ENCODE measurements at regions not wholly inside any gene's neighbourhood (a gene's known extent, or its start where the extent isn't known, plus 50 kb on each side); places are given as distances from the start of the nearest gene placed in this dataset.
"Not testable (repeated sequence)": the region's sequence is repeated elsewhere in the genome, so short reads cannot be mapped to it uniquely, and the experiment has no call there.

DNA sequence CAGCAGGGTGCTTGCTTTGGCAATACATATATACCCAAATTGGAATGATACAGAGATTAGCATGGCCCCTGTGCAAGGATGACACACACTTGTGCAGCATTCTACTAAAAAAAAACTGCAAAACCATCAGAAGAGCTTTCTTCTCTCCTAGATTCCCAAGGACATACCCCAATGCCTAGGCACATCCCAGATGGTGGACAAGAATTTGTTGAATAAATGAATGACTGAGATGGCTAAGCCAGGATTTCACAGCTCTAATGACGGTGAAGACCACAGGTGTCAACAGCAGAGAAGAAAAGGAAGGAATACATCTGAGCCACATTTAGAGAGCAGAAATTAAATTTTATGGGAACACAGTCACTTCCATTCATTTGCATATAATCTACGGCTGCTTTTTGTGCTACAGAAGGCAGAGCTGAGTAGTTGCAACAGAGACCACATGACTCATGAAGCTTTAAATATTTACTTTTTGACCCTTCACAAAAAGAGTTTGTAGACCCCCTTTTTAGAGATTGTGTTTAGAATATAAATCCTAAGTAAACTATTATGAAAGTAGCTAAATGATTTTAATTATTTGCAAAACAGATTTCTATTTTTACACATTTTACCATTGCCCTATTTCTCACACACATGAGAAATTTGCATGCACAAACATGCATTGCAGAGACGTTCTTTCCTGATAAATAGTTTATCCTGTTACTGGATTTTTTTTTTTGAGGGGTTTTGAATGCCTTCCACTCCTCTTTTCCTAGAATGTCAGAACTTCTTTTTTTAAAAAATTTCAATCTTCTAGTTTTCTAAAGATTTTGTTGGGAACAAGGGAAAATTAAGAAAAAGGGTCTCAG is 119.0 kb downstream of the PMAIP1 start (continued):
- TF ChIP-seq, protein P1, sequence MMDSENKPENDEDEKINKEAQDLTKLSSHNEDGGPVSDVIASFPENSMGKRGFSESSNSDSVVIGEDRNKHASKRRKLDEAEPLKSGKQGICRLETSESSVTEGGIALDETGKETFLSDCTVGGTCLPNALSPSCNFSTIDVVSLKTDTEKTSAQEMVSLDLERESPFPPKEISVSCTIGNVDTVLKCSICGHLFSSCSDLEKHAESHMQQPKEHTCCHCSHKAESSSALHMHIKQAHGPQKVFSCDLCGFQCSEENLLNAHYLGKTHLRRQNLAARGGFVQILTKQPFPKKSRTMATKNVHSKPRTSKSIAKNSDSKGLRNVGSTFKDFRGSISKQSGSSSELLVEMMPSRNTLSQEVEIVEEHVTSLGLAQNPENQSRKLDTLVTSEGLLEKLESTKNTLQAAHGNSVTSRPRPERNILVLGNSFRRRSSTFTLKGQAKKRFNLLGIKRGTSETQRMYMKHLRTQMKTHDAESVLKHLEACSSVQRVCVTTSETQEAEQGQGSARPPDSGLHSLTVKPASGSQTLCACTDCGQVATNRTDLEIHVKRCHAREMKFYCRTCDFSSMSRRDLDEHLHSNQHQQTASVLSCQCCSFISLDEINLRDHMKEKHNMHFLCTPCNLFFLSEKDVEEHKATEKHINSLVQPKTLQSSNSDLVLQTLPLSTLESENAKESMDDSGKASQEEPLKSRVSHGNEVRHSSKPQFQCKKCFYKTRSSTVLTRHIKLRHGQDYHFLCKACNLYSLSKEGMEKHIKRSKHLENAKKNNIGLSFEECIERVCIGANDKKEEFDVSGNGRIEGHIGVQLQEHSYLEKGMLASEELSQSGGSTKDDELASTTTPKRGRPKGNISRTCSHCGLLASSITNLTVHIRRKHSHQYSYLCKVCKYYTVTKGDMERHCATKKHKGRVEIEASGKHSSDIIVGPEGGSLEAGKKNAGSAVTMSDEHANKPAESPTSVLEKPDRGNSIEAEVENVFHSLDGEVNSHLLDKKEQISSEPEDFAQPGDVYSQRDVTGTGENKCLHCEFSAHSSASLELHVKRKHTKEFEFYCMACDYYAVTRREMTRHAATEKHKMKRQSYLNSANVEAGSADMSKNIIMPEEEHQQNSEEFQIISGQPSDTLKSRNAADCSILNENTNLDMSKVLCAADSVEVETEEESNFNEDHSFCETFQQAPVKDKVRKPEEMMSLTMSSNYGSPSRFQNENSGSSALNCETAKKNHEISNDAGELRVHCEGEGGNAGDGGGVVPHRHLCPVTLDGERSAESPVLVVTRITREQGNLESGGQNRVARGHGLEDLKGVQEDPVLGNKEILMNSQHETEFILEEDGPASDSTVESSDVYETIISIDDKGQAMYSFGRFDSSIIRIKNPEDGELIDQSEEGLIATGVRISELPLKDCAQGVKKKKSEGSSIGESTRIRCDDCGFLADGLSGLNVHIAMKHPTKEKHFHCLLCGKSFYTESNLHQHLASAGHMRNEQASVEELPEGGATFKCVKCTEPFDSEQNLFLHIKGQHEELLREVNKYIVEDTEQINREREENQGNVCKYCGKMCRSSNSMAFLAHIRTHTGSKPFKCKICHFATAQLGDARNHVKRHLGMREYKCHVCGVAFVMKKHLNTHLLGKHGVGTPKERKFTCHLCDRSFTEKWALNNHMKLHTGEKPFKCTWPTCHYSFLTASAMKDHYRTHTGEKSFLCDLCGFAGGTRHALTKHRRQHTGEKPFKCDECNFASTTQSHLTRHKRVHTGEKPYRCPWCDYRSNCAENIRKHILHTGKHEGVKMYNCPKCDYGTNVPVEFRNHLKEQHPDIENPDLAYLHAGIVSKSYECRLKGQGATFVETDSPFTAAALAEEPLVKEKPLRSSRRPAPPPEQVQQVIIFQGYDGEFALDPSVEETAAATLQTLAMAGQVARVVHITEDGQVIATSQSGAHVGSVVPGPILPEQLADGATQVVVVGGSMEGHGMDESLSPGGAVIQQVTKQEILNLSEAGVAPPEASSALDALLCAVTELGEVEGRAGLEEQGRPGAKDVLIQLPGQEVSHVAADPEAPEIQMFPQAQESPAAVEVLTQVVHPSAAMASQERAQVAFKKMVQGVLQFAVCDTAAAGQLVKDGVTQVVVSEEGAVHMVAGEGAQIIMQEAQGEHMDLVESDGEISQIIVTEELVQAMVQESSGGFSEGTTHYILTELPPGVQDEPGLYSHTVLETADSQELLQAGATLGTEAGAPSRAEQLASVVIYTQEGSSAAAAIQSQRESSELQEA (IDR thresholded peaks at IDR 0.05; ENCODE audit: low read depth), result no peak
- TF ChIP-seq, protein P2, sequence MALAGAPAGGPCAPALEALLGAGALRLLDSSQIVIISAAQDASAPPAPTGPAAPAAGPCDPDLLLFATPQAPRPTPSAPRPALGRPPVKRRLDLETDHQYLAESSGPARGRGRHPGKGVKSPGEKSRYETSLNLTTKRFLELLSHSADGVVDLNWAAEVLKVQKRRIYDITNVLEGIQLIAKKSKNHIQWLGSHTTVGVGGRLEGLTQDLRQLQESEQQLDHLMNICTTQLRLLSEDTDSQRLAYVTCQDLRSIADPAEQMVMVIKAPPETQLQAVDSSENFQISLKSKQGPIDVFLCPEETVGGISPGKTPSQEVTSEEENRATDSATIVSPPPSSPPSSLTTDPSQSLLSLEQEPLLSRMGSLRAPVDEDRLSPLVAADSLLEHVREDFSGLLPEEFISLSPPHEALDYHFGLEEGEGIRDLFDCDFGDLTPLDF (CRISPR knock-in tag; IDR thresholded peaks at IDR 0.05), result no peak
- TF ChIP-seq RCOR1 (IDR thresholded peaks at IDR 0.05; ENCODE audit: borderline replicate concordance in 1 of 2, low read depth in 2 of 2, low read length in 2 of 2) (no peak), CHD1 (IDR thresholded peaks at IDR 0.05; ENCODE audit: low read length) (no peak)

DNA sequence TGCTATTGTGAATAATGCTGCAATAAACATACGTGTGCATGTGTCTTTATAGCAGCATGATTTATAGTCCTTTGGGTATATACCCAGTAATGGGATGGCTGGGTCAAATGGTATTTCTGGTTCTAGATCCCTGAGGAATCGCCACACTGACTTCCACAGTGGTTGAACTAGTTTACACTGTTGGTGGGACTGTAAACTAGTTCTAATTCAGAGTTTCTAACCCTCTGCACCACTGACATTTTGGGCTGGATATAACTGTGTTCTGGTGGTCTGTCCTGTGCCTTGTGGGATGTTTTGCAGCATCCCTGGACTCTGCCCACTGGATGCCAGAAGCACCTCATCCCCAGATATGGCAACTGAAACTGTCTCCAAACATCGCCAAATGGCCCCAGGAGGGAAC is 118.3 kb downstream of the PMAIP1 start:
- not testable (repeated sequence) for BruUV-seq (replicated peaks)
- 14% methylated on average over 2 of the region's 3 CpGs for WGBS (ENCODE audit: insufficient coverage, low coverage, missing lambda C conversion rate)

More for the DNA sequence above, 118.3 kb downstream of the PMAIP1 start:
- H3K9ac ChIP-seq (ENCODE audit: insufficient read depth in 1 of 2, low read depth in 2 of 2, low read length in 2 of 2); H3K27me3 ChIP-seq (ENCODE audit: control insufficient read depth in 2 of 2, insufficient read depth in 2 of 2, low read length in 2 of 2); POLR2A ChIA-PET; H3K4me2 ChIP-seq (ENCODE audit: insufficient read depth, low read length); H3K9me3 ChIP-seq (replicated peaks; ENCODE audit: control insufficient read depth, insufficient read depth, low read depth, low read length); H2AFZ ChIP-seq (ENCODE audit: low read depth, low read length); DNase-seq (ENCODE audit: extremely low read depth in 1 of 4, low spot score in 3 of 4); ATAC-seq; intact Hi-C loops (cut with micrococcal nuclease); H4K20me1 ChIP-seq (replicated peaks; ENCODE audit: control insufficient read depth, insufficient read depth, low read length); H3K27ac ChIP-seq (ENCODE audit: extremely low read depth, low read depth, low read length); in situ Hi-C loops (cut with MboI); H3K9me1 ChIP-seq (ENCODE audit: control insufficient read depth, insufficient read depth, low read length); H3K4me1 ChIP-seq (replicated peaks in 1 of 2; ENCODE audit: control insufficient read depth in 2 of 2, insufficient read depth in 2 of 2, low read length in 2 of 2); H3K4me3 ChIP-seq; CTCF ChIA-PET (ENCODE audit: low intra/inter-chr PET ratio); H3K79me2 ChIP-seq (ENCODE audit: control insufficient read depth, insufficient read depth, low read length); H3K36me3 ChIP-seq (ENCODE audit: control insufficient read depth, insufficient read depth, low read length); FAIRE-seq: not testable (repeated sequence)

All from K562 (cell line).